ENCODE measurements at regions not wholly inside any gene's neighbourhood (a gene's known extent, or its start where the extent isn't known, plus 50 kb on each side); places are given as distances from the start of the nearest gene placed in this dataset.

DNA sequence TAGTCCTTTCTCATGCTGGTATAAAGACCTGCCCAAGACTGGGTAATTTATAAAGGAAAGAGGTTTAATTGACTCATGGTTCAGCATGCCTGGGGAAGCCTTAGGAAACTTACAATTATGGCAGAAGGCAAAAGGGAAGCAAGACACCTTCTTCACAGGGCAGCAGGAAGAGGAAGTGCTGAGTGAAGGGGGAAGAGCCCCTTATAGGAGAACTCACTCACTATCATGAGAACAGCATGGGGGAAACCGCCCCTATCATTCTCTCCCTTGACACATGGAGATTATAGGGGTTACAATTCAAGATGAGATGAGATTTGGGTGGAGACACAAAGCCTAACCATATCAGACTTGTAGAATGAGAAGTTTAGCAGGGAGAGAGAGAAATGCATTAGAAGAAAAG lies 373.3 kb upstream of the DIAPH2 start:
- no peak for DNase-seq

GRCh38 chrX:96314985-96315384 lies 369.7 kb upstream of the DIAPH2 start:
- DNase-seq: peak; percentile 10

GRCh38 chrX:96361844-96362243 lies 322.8 kb upstream of the DIAPH2 start:
- no peak for DNase-seq

- DNase-seq: peak; percentile 40
These were observed 312.2 kb upstream of the DIAPH2 start for GRCh38 chrX:96372313-96373046.

GRCh38 chrX:96373047-96373355 lies 311.6 kb upstream of the DIAPH2 start:
- no peak for DNase-seq

GRCh38 chrX:96376266-96376665 lies 308.4 kb upstream of the DIAPH2 start:
- no peak for DNase-seq

DNA sequence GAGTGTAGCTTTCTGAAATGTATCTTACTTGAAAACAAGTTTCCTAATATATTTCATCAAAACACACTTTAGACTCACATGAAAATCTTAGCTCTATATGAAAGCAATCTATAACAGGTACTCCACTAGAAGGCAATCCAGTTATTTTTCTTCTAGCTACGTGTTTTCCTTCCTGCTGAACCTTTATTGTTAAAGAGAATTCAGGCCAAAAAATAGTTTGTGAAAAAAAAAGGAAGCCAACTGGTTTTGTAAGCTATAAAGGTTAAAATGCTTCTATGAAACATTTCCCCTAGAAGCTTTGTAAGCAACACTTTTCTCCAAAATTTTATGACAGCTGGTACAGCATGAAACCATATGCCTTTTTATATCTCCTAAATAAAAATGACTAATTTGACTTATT lies 304.7 kb upstream of the DIAPH2 start:
- DNase-seq: no peak

- no peak for DNase-seq
These were observed 302.6 kb upstream of the DIAPH2 start for GRCh38 chrX:96382018-96382417.

GRCh38 chrX:96383428-96383827 lies 301.2 kb upstream of the DIAPH2 start:
- DNase-seq: no peak

DNA sequence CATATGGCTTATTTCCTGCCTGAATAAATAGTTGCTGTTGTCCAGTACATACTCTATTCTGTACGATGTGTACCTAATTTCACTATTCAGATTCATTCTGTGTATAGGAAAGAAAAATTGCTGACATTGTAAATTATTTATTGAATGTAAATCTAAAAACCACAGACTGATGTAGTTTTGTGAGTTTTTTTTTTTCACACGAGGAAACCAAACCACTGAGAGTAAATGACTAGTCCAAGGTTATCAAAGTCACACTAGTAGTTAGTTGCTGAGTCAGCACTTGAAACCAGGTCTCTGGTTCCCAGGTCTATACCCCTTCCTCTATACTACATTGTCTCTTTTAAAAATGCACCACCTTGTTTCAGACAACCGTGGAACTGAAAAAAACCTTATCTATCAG lies 298.3 kb upstream of the DIAPH2 start:
- DNase-seq: no peak

DNA sequence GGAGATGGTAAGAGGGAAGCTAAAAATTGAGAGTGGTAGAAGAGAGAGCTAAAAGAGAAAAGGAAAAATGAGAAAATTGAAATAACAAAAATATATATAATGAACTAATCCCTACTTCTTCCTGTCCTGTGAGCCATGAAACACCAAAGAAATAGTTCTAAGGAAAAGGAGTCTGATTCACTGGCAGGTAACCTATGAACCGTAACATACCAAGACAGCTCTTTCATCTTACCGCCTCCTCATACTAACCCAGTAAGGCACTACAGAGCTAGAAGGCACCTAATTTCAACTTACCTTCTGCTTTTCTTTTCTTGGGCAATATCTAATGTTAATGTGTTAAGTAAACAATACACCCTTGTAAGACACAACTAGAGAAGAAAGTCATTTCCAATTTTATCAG lies 297.7 kb upstream of the DIAPH2 start:
- DNase-seq: no peak

- DNase-seq: no peak
These were observed 296.8 kb upstream of the DIAPH2 start for GRCh38 chrX:96387801-96388200.

DNA sequence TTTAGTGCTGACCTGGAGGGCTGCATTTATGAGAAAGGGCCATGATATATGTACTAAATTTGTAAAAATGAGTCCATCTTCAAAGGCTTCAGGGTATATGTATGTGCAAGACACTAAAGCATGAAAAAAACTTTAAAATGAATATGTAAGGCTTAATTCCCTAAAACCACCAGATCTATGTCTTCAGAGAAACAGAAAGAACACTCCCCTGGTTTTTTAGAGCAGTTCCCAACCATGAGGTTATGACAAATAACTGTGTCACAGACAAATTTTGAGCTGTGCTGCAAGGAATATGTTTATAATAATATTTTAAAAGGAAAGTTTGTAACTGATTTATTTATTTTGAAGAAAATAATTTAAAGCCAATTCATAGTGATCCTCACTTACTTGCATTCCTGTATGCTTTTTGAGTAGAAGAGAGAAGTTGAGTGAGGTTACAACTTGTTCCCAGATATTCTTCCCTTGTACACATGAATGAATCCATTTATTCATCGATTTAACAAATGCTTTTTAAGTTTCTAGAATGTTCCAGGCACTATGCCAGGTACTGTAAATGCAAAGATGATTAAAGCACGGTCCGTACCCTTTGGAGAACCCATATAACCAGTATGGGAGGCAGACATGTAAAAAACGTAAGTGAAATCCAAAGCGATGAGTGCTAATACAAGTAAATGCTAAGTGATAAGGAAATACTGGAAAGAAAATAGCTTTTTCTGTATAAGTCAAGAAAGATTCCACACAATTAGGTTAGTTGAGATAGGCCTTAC lies 295.2 kb upstream of the DIAPH2 start:
- DNase-seq: no peak

- peak; percentile 8 for DNase-seq
These were observed 290.0 kb upstream of the DIAPH2 start for GRCh38 chrX:96394598-96394997.

- no peak for DNase-seq
These were observed 281.2 kb upstream of the DIAPH2 start for GRCh38 chrX:96403446-96403845.

GRCh38 chrX:96405842-96406241 lies 278.8 kb upstream of the DIAPH2 start:
- no peak for DNase-seq

DNA sequence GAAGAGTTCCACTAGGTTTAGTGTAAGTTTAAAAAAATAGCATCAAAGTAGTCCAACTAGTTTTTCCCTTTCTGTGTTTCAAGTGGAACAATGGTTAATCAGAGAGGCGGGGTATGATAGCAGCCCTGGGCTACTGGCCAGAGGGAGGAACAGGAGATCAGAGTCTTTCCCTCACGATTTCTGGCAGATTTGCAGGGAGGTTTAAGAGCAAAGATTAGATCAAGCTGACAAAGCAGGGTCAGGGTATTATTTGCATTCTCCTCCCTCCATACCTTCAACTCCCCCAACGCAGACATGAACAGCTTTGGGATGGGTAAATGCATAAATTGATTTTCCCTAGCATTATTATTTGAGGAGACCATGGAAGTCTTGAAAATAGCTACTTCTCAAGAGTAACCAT lies 277.6 kb upstream of the DIAPH2 start:
- peak; percentile 3 for DNase-seq

DNA sequence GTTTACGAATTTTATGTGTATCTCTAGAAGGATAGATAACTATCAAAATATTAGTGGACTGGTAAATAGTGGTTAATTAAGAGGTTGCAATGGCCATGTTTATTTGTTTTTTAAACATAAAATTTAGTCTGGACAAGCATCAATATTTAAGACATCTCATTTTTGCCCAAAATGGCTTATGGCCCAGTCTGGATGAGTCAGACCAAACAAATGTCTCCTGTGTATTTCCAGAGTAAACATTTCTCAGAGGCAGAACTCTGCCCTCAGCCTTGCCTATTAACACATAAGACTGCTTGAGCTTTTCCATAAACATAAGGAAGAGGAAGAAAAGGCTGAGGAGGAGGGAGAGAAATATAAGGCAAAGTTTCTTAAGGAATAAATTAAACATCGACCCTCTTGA lies 277.1 kb upstream of the DIAPH2 start:
- peak; percentile 45 for DNase-seq

- DNase-seq: no peak
These were observed 276.7 kb upstream of the DIAPH2 start for GRCh38 chrX:96407981-96408380.

DNA sequence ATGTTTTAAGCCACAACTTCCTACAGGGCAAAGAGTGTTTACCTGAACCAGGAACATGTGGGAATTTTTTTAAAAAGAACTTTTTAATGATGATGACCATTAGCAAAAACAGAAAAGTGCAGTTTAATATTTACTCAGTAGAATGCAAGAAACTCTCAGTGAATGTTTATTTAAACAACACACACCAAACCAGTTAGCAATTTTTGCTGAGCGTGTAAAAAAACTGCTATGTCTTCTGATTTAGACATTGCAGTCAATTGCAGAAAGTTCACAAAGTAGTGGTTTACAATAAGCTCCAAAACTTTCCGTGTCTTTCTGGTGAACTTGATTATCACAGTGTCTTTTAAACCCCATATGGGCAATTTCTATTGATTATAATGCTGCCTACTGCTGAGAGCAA lies 273.7 kb upstream of the DIAPH2 start:
- DNase-seq: no peak

- no peak for DNase-seq
These were observed 266.9 kb upstream of the DIAPH2 start for GRCh38 chrX:96417695-96418094.

GRCh38 chrX:96424007-96424406 lies 260.6 kb upstream of the DIAPH2 start:
- peak; percentile 12 for DNase-seq

- no peak for DNase-seq
These were observed 259.4 kb upstream of the DIAPH2 start for GRCh38 chrX:96425200-96425599.

DNA sequence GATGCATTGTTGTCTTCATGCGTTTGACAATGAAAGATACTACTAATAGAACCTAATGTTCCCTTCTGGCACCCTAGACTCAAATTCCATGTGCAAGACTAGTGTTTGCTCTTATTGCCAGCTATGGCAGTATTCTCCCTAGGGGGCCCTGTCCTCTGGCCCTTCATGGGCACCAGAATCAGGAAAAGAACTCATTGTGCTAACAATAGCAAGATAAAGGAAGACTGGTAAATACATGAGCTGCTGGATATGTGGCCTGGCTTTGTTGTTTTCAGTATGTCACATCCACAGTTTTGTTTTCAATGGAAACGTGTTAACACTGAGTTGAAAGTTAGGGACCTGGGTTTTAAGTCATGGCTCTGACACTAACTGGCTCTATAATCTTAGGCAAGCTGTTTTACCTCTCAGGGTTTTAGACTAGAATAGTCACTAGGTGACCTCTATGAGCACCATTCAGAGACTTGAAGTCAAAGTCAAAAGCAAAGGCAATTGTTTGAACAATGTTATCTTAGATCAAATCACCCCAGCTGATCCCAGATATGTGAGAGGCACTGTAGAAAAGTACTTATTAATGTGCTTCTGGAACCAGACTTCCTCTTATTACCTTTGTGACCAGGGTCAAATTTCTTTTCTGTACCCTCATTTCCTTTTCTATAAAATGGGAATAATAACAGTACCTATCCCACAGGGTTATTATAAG lies 253.7 kb upstream of the DIAPH2 start:
- DNase-seq: no peak

All from fibroblast of skin of right biceps (primary cell).